SH-SY5Y (cell line): ENCODE measurements at regions not wholly inside any gene's neighbourhood (a gene's known extent, or its start where the extent isn't known, plus 50 kb on each side); places are given as distances from the start of the nearest gene placed in this dataset.

Experiments
- GATA2 ChIP-seq: IDR thresholded peaks from 2 replicates; pipeline ENCODE4 v1.6.1; 2011; ENCODE audit warnings: mild to moderate bottlenecking, low read depth, low read length
- GATA3 ChIP-seq: IDR thresholded peaks from 2 replicates; pipeline ENCODE4 v1.6.1; 2011; ENCODE audit warnings: low read depth, mild to moderate bottlenecking, low read length, moderate library complexity

DNA sequence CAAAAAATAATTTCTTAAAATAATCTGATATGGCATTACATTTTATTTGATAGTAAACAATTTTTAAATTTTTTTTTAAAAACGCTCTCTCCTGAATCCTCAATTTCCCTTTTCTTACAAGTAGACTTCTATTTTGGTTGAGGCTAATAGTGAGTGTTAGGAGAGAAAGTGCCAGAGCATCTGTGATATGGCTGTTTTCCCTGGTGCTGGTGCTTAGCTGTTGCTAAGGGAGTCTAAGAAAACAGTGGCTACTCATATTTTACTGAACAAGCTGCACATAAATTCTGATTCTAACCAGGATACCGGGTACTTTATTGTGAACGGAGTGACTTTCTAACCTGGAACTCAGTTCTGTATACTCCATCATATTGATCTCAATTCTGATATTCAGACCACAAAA, 311.1 kb upstream of the KIAA1217 start:
- TF ChIP-seq GATA2, result no peak
- no peak for TF ChIP-seq GATA3

DNA sequence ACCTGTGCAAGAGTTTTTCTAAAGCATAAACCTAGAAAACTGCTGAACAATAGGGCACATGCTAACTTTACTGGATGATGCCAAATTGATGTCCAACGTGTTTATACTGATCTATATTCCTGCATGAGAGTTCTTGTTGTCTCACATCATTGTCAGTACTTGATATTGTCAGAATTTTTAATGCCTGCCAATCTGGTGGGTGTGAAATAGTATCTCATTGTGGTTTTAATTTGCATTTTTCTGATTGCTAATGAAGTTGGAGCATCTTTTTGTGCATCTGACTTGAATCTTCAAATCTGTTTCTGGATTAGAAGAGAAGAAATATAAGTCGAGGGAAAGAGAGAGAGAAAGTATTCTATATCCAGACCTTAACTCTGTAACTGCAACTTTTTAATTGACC, 309.8 kb upstream of the KIAA1217 start:
- TF ChIP-seq GATA3 (no peak), GATA2 (no peak)

DNA sequence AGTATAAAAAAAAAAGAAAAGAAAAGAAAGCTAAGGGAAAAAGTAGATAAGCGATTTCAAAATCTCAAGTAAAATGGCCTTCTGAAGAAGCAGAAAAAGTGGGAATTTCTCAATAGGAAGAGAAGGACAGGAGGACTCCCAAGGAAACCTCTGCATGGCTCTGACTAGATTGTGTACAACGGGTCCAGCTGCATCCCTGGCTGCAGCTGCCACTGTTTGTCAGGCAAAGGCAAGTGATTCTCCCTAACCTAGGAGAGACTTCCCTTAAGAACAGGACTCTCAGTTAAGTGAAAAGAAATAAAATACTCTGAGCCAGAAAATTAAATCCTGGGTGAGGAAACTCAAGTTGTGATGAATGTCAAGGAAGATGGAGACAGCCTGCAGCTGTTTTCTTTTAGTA, 298.6 kb upstream of the KIAA1217 start:
- TF ChIP-seq GATA3 (no peak), GATA2 (no peak)

DNA sequence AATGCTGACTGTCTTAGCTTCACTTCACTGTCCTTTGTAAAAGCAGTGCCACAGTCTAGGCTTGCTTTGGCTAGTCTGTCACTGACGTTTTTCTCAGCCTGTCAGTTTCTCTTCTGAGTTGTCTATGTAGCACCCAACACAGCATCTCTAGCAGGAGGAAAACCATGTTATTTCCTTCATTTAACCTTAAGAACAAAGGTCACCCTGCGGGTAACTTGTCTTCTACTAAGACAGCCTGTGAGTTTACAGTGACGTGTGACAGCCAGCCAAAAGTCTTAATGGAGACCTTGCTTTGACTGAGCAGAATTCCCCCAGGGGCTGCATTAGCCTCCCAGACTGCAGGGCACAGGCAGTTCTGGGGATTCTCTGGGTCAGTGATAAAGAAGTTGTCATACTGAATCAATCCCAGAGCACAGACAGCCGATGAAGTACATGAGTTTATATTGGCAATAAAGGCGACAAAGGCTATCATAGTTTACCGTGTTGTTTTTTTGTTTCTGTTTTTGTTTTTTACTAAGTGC, 296.0 kb upstream of the KIAA1217 start:
- TF ChIP-seq GATA3 (no peak), GATA2 (peak; percentile 58; the same call in 1 of the 2 replicates)

DNA sequence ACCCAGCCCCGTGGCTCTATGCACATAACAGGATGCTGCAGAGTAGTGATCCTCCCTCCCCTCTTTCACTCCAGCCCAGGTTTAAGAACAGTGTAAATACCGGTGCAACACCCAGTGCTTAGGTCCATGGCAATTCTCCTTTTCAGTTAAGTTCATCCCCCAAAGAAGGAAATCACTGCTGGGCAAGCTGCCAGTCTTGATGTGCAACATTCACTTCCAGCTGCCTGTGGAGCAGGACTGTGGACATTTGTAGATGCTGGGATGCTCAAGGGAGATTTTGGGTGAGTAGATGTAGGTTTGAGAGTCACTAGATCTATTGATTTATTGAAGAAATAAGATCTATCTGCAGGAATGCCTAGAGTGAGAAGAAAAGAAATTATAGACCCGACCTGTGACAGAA, 294.3 kb upstream of the KIAA1217 start:
- no peak for TF ChIP-seq GATA2
- no peak for TF ChIP-seq GATA3

DNA sequence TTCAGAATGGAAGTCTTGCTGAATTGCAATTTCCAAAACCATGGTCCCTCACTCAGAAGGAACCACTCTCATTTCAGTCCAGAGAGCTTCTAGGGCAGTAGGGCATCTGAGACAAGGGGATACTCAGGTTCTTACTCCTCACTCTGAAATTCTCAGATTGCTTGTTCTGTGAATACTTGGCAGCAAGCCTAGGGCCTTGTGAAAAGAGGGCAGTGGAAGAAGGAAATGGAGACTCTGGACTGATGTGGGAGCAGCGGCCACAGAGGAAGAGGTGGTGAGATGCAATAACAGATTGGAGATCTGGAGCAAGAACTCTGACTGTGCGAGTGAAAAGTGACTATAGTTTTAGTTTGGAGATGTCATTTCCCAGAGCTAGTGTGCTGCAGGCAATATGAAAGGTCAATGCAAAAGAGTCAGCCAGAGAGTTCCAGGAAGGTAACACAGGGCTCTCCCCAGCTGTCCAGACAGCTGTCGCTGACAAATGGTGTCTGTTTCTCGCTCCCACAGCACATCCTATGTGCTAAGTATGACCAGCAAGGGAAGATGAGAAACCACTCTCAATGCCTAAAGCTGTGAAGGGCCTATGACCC, 291.6 kb upstream of the KIAA1217 start:
- TF ChIP-seq GATA2 (no peak), GATA3 (no peak)

DNA sequence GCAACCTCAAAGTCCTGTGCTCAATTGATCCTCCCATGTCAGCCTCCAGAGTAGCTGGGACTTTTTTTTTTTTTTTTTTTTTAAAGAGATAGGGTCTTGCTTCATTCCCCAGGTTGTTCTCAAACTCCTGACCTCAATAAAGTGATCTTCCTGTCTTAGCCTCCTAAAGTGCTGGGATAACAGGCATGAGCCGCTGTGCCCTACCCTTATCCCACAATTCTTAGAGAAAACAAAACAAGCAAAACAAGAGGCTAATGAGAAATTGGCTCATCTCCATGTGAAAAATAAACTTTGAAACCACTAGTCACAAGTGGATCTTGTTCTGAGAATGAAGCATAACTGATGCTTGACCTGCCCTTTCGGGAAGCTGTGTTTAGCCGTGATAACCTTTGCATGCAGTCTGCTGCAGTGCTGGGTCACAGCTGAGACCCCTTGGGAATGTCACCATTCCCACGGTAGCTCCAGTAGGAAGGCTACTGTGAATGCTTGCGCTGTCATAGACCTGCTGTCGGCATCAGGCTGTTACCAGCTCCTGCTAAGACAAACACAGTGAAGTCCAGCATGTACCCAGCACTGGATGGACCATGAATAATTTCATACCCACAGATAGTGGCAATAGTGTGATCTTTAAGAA, 290.7 kb upstream of the KIAA1217 start:
- no peak for TF ChIP-seq GATA3
- no peak for TF ChIP-seq GATA2

DNA sequence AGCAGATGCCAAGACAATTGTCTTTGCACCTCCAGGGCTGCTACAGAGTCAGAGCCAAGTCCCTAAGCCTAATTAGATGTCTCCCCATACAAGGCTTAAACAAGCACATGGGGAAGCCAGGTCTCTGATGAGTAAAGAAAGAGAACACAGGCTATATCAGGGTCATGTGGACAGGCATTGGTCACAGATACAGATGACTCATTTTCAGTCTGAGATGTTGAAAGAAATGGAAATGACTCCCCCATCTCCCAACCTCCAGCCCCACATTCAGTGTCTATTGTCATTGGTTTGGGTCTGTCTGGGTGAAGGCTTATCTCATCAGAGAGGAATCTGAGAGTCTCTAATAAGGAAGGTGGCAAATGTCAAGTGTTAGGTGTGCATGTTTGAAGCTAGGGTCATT, 290.1 kb upstream of the KIAA1217 start:
- TF ChIP-seq GATA2 (no peak), GATA3 (no peak)

DNA sequence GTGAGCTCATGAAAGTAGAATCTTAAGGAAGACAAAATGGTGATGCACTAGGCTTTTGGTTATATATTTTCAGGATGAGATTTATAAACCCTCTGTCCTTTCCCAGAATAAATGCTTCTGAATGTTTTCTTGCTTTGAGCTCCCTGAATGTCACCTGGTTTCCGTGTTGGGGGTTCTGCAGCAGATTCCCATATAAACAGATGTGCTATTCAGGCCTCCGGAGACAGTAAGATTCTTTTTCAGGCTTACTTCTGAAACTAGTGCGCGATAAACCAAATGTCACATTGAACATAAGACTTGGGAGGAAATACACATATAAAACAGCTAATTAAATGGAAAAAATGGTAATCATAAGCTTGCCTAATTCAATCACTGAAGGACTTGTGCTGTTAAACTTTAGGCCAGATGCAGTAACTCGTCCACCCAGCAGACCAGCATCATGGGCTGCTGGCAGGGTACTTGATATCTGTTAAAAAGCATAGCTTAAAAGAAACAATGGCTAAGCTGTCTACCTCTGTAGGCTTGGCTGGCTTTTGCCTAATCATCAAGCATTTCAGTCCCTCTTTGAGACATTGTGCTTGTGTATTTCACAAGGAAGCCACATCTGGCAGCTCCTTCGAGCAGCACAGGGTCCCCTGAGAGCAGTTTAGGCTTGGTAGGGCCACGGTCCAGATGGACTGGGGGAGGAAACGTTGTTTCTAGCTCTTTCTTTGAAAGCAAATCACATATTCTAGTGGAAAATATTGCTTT, 281.2 kb upstream of the KIAA1217 start:
- TF ChIP-seq GATA3, result no peak
- no peak for TF ChIP-seq GATA2

DNA sequence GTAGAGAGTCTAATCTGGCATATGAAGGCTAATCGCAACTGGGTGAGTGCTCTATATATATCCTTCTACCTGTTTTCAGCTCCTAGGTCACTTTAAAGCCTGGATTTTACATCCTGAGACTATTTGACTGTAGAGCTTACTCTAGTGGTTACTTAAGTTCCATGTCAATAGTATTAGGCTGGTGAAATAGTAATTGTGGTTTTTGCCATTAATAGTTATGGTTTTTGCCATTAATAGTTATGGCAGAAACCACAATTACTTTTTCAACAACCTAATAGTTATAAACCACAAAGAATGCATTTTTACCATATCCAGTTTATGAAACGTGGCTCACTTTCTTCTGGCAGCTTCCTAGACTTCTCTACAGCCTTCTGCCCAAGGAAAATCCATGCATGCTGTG, 263.1 kb upstream of the KIAA1217 start:
- TF ChIP-seq GATA3, result no peak
- TF ChIP-seq GATA2, result no peak

DNA sequence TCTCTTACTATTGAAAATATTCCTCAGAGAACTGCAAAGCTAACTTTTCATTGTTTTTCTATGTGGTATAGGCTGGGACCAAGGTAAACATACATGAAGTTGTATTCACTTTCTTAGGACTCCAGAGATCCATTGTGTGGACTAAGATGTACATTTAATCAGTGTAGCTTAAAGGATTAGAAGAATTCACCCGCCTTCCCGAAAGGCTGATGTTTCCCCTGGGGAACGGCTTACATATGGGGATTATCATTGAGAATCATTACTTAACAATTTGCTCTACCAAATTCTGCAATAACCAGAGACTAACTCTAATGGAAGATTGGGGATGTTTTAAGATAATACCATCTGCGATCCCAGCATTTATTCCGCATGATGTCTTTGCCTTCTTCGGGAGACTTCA, 257.1 kb upstream of the KIAA1217 start:
- no peak for TF ChIP-seq GATA3
- no peak for TF ChIP-seq GATA2

DNA sequence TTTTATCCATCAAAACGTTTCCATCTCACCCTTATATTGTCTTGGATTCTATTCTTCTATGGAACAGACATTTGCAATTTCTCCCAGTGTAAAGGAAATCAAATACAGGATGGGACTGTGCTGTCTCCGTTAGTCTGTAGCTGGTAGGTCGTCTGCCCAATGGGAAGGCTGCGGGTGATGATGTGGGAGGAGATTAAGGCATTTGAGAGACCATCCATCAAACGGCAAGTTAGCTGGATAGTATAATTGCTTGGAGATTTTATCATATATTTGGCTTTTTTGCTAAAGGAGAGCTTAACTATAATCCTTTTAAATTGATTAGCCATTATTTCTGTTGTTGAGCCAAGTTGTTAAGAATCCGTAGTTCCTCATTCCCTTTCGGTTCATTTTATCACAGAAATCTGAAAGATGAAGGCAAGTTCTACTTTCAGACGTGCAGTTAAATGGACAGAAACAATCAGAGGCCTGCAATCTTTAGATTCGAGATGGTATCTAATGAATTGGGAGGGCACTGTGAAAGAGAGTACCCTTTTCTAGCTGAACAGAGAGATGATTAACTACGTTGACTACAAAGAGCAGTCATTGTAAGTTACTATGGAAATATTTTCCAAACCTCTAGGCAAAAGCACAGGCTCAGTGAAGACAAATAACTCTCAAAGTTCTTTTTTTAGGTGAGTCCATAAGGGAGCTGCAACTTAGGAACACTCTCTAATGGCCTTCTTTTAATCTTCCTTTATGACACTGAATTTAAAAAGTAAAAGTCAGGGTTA, 253.3 kb upstream of the KIAA1217 start:
- TF ChIP-seq GATA2, result peak; percentile 78
- peak; percentile 84 for TF ChIP-seq GATA3

DNA sequence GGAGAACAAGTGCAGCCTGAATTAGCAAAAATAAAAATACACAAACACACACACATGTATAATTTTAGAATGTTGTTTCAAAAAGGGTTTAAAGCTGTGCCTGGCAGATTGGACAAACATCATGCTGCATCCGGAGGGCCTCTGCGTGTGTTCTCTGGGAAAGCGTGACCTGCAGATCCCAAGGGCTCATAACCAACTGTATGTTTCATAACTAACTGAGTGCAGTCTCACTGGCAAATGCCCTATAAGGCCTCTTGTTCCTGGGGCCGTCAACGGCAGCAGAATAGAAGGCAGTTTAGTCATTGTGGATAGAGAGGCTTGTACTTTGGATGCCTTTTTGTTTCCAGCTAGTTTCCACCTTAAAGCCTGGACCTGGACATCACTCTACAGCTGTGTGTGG, 243.8 kb upstream of the KIAA1217 start:
- no peak for TF ChIP-seq GATA2
- no peak for TF ChIP-seq GATA3

DNA sequence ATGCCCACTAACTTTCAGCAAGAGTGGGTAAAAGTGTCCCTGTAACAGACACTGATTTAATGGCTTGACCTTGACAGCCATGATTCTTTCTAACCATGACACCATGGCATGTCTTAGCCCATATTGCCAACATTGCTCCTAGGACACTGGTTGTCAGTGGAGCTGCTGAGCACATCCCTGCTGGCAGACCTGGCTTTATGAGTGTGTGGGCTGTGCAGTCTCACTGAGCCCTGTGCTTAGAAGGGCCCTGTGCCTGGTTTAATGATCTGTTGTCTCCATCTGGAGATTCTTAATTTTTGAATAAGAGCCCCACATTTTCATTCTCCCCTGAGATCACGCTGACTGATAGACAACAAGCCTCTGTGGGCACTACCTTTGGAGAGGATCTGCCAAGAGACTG, 243.1 kb upstream of the KIAA1217 start:
- TF ChIP-seq GATA3 (no peak), GATA2 (no peak)

DNA sequence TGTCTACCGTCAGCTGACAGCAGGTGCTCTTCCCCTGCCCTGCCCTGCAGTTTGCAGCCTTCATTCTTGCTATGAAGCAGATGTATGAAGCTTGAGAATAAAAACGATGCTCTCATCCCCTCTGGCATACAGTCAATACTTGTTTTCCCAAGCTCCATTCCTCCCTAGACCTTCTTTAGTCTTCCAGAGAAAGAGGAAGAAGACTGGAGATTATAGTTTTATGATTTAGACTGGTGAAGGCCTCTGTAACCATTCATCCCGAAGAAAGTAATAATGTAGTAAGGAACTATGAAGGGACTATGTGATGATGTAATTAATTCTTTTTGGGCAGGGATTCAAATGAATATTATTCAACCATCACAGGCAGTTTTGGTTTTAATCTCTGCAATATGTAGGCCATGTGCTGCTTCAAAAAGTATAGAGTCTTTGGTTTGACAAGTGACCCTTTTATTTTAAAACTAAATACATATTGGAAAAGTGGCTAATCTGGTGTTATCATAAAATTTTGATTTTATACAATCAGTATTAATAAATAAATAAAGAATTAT, 242.4 kb upstream of the KIAA1217 start:
- TF ChIP-seq GATA3, result no peak
- no peak for TF ChIP-seq GATA2
